GM18861 (cell line): ENCODE measurements at regions not wholly inside any gene's neighbourhood (a gene's known extent, or its start where the extent isn't known, plus 50 kb on each side); places are given as distances from the start of the nearest gene placed in this dataset.

ENCODE experiments used
- ATAC-seq: cut with Tn5 transposase; IDR thresholded peaks from one replicate; pipeline ENCODE4 v1.9.1; 2021; ENCODE audit not compliant: unreplicated experiment

- no peak for ATAC-seq
Observed at GRCh38 chr3:88921986-88922385, 185.4 kb upstream of the EPHA3 start.

DNA sequence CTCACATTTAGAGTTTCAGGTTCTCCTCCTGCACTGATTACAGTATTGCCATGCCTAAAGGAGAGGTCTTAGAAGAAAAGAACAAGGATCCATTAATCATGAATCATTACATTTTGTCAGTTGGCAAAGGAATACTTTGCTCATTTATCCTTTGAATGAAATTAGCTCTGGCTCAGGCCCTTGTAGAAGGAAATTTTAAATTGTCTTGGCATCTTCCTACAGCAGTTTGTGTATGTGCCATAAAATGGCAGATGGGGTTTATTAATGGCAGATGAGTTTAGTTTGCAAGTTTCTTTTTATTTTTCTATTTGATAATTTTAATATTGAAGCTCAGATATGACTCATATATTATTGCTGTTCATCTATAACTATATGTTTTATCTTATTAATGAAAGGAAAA lies 181.2 kb upstream of the EPHA3 start:
- no peak for ATAC-seq

GRCh38 chr3:88930611-88931010 lies 176.8 kb upstream of the EPHA3 start:
- ATAC-seq, result no peak

GRCh38 chr3:88936831-88937230 lies 170.6 kb upstream of the EPHA3 start:
- ATAC-seq, result no peak

- ATAC-seq, result no peak
Observed at GRCh38 chr3:88940296-88940695, 167.1 kb upstream of the EPHA3 start.

- ATAC-seq, result no peak
Observed at GRCh38 chr3:88947013-88947412, 160.4 kb upstream of the EPHA3 start.

- no peak for ATAC-seq
Observed at GRCh38 chr3:88954853-88955252, 152.6 kb upstream of the EPHA3 start.

GRCh38 chr3:88955274-88955673 lies 152.1 kb upstream of the EPHA3 start:
- ATAC-seq, result no peak

DNA sequence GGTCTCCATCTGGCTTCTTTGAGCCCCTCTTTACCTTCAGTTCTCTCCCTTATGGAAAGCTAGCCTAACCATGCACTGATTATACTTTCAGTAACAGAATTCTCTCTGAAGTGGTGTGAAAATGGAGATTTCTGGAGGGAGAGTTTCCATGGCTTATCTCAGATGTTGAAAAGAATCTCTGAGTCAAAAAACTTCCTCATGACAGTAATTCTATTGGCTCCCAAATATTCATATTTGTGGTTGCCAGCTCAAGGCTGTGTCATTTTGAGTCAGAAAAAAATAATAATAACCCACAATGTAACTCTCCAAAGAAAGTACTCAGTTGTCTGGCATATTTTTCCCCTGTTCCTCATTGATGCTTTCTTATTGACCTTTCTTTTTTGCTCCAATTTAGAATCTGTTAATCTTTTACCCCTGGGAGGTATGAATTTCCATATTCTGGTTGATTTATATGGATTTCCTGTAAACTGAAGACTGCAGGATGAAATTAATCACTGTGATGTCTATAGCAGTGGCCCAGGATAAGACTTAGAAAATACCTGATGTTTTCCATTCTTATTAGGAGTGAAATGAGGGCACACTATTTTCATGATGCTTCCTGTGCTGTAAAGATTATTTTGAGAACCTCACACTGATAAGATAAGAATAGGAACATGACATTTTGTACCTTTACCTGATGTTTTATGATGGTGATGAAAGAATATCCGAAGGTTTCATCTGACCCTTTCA lies 149.5 kb upstream of the EPHA3 start:
- no peak for ATAC-seq

- no peak for ATAC-seq
Observed at GRCh38 chr3:88960019-88960418, 147.4 kb upstream of the EPHA3 start.

GRCh38 chr3:88963003-88963402 lies 144.4 kb upstream of the EPHA3 start:
- ATAC-seq, result no peak

GRCh38 chr3:88979760-88980159 lies 127.7 kb upstream of the EPHA3 start:
- no peak for ATAC-seq

GRCh38 chr3:88983458-88983857 lies 124.0 kb upstream of the EPHA3 start:
- no peak for ATAC-seq

DNA sequence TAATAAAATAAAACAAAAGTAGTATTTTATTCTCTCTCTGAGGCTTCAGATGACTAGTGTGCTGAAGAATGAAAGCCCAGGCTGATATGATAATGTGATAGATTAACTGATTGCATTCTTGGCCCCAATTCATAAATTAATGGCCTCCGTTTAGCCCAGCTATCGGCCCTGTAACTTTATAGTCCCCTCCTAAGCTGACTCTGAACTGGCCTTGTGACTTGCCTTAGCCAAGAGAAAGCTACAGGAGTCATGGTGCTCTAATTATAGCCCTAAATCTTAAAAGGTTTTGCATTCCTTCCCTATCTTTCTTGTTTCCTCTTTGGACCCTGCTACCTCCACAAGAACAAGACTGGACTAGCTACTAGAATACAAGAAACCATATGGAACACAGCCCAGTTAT lies 123.2 kb upstream of the EPHA3 start:
- no peak for ATAC-seq

DNA sequence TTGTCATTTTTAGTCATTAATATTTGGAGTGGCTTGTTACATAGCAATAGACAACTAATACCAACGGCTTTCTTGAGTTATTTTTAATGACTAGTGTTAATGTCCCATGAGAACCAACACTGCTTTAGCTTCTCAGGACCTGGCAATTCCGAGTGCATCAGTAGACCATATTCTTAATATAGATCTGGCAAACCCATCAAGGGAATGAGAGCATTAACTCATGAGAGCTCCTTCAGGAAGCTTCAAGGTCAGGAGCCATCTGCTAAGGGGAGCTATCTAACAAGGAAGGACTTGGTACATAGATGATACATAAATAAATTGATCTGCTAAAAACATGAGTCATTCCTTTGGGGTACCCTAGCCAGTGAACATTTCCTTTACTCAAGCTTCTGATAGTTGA lies 122.6 kb upstream of the EPHA3 start:
- ATAC-seq, result no peak

DNA sequence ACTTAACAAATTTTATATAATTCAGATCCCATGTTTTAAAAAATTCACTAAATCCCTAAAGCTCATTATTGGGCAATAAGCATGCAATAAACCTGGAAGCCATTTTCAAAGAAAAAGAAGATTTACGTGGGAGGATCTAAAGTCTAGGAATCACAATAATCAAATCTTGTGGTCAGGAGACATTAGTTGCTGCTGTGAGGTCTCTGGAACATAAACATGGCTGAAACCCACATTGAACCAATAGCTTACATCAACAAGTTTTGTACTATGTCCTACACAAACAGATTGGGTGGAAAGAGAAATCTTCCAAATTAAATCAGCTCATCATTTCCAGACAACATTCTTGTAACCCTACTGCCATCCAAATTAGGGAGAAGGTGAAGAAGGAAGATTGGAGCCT lies 121.9 kb upstream of the EPHA3 start:
- no peak for ATAC-seq

DNA sequence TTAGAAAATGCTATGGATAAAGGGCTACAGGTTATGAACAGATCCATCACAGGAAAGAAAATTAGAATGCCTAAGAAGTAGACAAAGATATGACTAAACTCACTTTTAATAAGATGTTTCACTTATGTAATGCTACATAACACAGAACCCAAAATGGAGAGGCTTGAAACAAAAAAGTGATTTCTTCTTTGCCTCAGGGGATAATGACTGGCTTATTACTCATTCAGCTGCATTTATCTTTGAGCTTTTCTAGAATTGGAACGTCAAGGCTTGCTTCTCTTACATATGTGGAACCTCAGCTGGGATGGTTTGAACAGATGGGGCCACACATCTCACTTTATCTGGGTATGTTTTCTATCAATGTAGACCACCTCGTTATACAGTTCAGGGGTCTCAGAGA lies 120.6 kb upstream of the EPHA3 start:
- ATAC-seq, result no peak

DNA sequence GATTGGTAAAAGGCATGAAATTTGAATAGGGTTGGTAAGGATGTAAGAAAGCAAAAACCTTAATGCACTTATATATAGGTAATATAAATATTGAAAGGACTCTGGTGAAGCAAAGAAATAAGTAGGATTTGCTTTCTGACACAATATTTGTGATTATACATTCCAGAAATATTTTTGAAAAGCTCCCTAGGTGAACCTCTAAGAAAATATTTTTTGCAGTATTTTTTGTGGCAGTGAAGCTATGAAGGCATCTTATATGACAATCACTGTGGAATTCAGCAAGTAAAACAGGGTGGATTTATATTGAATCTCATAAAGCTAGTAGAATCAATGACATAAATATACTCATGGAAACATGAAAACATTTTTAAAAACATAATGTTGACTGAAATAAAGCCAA lies 119.6 kb upstream of the EPHA3 start:
- ATAC-seq, result no peak

DNA sequence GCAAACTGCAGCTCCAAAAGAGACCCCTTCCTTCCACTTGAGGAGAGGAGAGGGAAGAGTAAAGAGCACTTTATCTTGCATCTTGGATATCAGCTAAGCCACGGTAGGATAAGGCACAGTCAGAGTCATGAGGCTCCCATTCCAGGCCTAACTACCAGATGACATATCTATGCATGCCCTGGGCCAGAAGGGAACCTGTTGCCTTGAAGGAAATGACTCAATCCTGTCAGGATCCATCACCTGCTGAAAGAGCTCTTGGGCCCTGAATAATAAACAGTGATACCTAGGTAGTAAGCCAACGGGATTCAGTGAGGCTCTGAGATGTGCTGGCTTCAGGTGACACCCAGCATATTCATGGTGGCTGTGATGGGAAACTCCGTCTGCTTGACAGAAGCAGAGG lies 118.5 kb upstream of the EPHA3 start:
- ATAC-seq, result no peak

GRCh38 chr3:88991496-88991895 lies 115.9 kb upstream of the EPHA3 start:
- ATAC-seq, result no peak

DNA sequence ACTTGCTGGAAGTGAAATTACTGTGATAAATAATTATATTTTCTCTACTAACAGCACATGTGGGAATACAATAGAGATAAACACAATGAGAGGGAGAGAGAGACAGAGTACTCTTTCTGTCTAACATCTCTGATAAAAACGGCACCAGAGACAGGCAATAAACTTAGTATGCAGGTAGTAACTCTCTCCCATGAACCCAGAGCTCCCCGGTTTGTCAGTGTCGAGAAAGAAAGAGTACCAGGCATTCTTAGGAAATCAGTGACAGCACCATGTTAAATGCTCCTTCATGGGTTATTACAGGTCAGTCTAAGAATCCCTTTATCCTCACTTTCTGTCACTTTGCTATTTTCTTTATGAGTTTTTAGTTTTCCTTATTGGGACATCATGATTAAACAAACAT lies 110.7 kb upstream of the EPHA3 start:
- ATAC-seq, result no peak

DNA sequence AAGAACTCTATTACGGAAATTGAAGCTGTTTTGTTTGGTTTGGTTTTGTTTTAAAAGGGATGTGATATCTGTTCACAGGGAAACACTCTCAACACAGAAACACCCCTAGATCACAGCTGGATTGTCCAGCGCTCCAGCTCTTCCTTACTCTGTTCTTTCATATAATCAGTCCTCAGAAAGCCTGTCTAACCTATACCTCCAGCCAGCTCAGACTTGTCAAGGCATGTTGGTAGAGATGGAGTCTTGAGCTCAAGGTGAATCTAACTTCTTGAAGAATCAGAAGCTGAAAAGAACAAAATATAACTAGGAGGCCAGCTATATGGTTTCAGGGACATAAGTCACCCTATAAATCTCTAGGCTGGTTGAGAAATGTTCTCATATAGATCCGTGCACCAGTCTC lies 110.2 kb upstream of the EPHA3 start:
- ATAC-seq, result no peak

DNA sequence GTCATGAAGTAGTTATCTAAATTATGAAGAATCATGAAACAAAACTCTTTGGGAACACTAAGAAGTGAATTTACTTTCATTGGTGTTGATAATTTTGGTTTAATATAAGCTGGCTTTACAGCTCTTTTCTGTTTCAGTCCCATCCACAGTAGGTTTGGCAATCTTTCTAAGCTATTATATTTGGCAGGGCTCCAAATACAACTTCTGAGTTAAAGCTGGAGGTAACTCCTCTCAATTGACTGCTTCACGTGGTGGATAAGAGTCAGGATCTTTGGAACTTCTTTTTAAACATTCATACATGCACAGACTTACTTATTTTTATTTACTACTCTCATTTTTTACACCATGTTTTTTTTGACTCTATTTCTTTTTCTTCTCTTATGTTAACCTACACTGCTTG lies 106.5 kb upstream of the EPHA3 start:
- ATAC-seq, result no peak
